Endothelial cell of umbilical vein (primary cell): ENCODE measurements at regions not wholly inside any gene's neighbourhood (a gene's known extent, or its start where the extent isn't known, plus 50 kb on each side); places are given as distances from the start of the nearest gene placed in this dataset.

Source experiments
- CTCF ChIP-seq, 2 donors: IDR thresholded peaks; 1 replicate in 1 of 2; 2 replicates in 1 of 2; pipeline ENCODE4 v1.5.1; 2011; ENCODE audit warnings: low read length in 2 of 2, mild to moderate bottlenecking in 2 of 2, moderate library complexity in 2 of 2, control low read depth in 1 of 2, inconsistent platforms in 1 of 2, low read depth in 1 of 2; ENCODE audit not compliant: insufficient read depth in 1 of 2; ENCODE audit errors: extremely low read depth in 1 of 2
- EZH2 ChIP-seq: IDR thresholded peaks from 2 replicates; pipeline ENCODE4 v1.6.1; 2012; ENCODE audit warnings: borderline replicate concordance, low read depth, mild to moderate bottlenecking, moderate library complexity, low read length, inconsistent platforms; ENCODE audit not compliant: severe bottlenecking
- FOS ChIP-seq: IDR thresholded peaks from 2 replicates; pipeline ENCODE4 v1.6.1; 2011; ENCODE audit warnings: mild to moderate bottlenecking, low read length, moderate library complexity, borderline replicate concordance; ENCODE audit not compliant: insufficient read depth
- GATA2 ChIP-seq: IDR thresholded peaks from 2 replicates; pipeline ENCODE4 v1.7.0; 2011; ENCODE audit warnings: low read depth, mild to moderate bottlenecking, moderate library complexity, mixed read lengths, low read length; ENCODE audit not compliant: insufficient read length, insufficient read depth
- JUN ChIP-seq: IDR thresholded peaks from 2 replicates; pipeline ENCODE4 v1.6.1; 2011; ENCODE audit warnings: borderline replicate concordance, low read depth; ENCODE audit not compliant: insufficient read length, insufficient read depth
- MAX ChIP-seq: IDR thresholded peaks from 2 replicates; pipeline ENCODE4 v1.6.1; 2011; ENCODE audit not compliant: insufficient read depth, insufficient read length
- MYC ChIP-seq: IDR thresholded peaks from one replicate; pipeline ENCODE4 v1.6.1; 2011; ENCODE audit warnings: mild to moderate bottlenecking, low read depth, low read length
- POLR2A ChIP-seq: IDR thresholded peaks from 2 replicates; pipeline ENCODE4 v1.6.1; 2012; ENCODE audit warnings: low read depth, mild to moderate bottlenecking, control low read depth, low read length
- POLR2AphosphoS5 ChIP-seq: IDR thresholded peaks from 2 replicates; pipeline ENCODE4 v1.6.1; 2012; ENCODE audit warnings: low read depth, mild to moderate bottlenecking, control low read depth, low read length, moderate library complexity; ENCODE audit not compliant: insufficient read depth

GRCh38 chr13:106107061-106107460 lies 428.4 kb downstream of the EFNB2 start:
- TF ChIP-seq CTCF (IDR thresholded peaks at IDR 0.05; ENCODE audit: extremely low read depth in 1 of 2, insufficient read depth in 1 of 2, low read depth in 1 of 2, low read length in 2 of 2) (no peak), POLR2A (no peak), POLR2AphosphoS5 (no peak), MAX (no peak), FOS (no peak), EZH2 (no peak), JUN (no peak), GATA2 (no peak), MYC (no peak)
